OCI-LY1 (cell line): ENCODE measurements at regions not wholly inside any gene's neighbourhood (a gene's known extent, or its start where the extent isn't known, plus 50 kb on each side); places are given as distances from the start of the nearest gene placed in this dataset.

Experiments used
- H2AFZ ChIP-seq: fragments of 200-600 bp; sonication (generic), shearing (Covaris generic); 2 replicates; pipeline ENCODE4 v1.6.0; 2014; ENCODE audit warnings: antibody characterized with exemption, mild to moderate bottlenecking, low read length
- H3F3A ChIP-seq: fragments of 200-600 bp; sonication (generic), shearing (Covaris generic); 2 replicates; pipeline ENCODE4 v1.6.0; 2014; ENCODE audit warnings: mild to moderate bottlenecking, antibody characterized with exemption, low read length, moderate library complexity; ENCODE audit not compliant: insufficient read depth
- H3K27ac ChIP-seq: fragments of 200-600 bp; sonication (generic); 2 replicates; pipeline ENCODE4 v1.5.1; 2014; ENCODE audit warnings: low read length, mixed run types, mild to moderate bottlenecking, low read depth; ENCODE audit not compliant: poor library complexity, severe bottlenecking
- H3K27me3 ChIP-seq: fragments of 200-600 bp; sonication (generic); 2 replicates; pipeline ENCODE4 v1.6.0; 2014; ENCODE audit warnings: antibody characterized with exemption, mild to moderate bottlenecking, low read length, moderate library complexity; ENCODE audit not compliant: insufficient read depth
- H3K36me3 ChIP-seq: fragments of 200-600 bp; sonication (generic); 2 replicates; pipeline ENCODE4 v1.6.1; 2014; ENCODE audit warnings: mild to moderate bottlenecking, antibody characterized with exemption, low read length, moderate library complexity, mixed read lengths; ENCODE audit not compliant: insufficient read depth
- H3K4me1 ChIP-seq: fragments of 200-600 bp; sonication (generic); 2 replicates; pipeline ENCODE4 v1.5.1; 2014; ENCODE audit warnings: mild to moderate bottlenecking, low read length, moderate library complexity; ENCODE audit not compliant: insufficient read depth, severe bottlenecking
- H3K4me2 ChIP-seq: fragments of 200-600 bp; sonication (generic), shearing (Covaris generic); 2 replicates; pipeline ENCODE4 v1.6.1; 2014; ENCODE audit warnings: low read length
- H3K4me3 ChIP-seq: fragments of 200-600 bp; sonication (generic); 2 replicates; pipeline ENCODE4 v1.5.1; 2014; ENCODE audit warnings: low read length, low read depth, mild to moderate bottlenecking, mixed read lengths; ENCODE audit not compliant: poor library complexity, severe bottlenecking
- H3K79me2 ChIP-seq: fragments of 200-600 bp; shearing (Covaris generic); 2 replicates; pipeline ENCODE4 v1.6.1; 2016; ENCODE audit warnings: mixed run types, low read length, mixed read lengths; ENCODE audit not compliant: insufficient read depth
- H3K9ac ChIP-seq: fragments of 200-600 bp; sonication (generic), shearing (Covaris generic); 2 replicates; pipeline ENCODE4 v1.6.1; 2014; ENCODE audit warnings: mild to moderate bottlenecking, low read length, mixed read lengths
- H3K9me2 ChIP-seq: fragments of 200-600 bp; sonication (generic), shearing (Covaris generic); 2 replicates; pipeline ENCODE4 v1.6.1; 2014; ENCODE audit warnings: low read depth, mild to moderate bottlenecking, low read length, mixed read lengths
- H3K9me3 ChIP-seq: fragments of 200-600 bp; shearing (Covaris generic); 2 replicates; pipeline ENCODE4 v1.6.1; 2014; ENCODE audit warnings: low read length, mixed read lengths
- H4K20me1 ChIP-seq: fragments of 200-600 bp; sonication (generic), shearing (Covaris generic); 2 replicates; pipeline ENCODE4 v1.6.0; 2016; ENCODE audit warnings: mild to moderate bottlenecking, low read length; ENCODE audit not compliant: insufficient read depth
- EZH2 ChIP-seq: fragments of 200-600 bp; sonication (generic), shearing (Covaris generic); IDR thresholded peaks from 2 replicates; pipeline ENCODE4 v1.8.0; 2017; ENCODE audit warnings: borderline replicate concordance, mixed run types, mild to moderate bottlenecking, antibody characterized with exemption, low read length, moderate library complexity, mixed read lengths
- TF ChIP-seq, protein P1 (sequence below): fragments of 200-600 bp; sonication (generic), shearing (Covaris generic); IDR thresholded peaks from 2 replicates; pipeline ENCODE4 v1.5.1; 2017; ENCODE audit warnings: mild to moderate bottlenecking, antibody characterized with exemption, low read length, moderate library complexity, mixed read lengths

- Histone ChIP-seq H3K27me3 (no peaks in the 10 kb centered on the region), H3F3A (no peaks in the 10 kb centered on the region), H3K4me1 (no peaks in the 10 kb centered on the region), H3K9me3 (no peaks in the 10 kb centered on the region), H4K20me1 (no peaks in the 10 kb centered on the region), H3K4me2 (no peak overlapping the region), H2AFZ (no peak overlapping the region), H3K36me3 (no peaks in the 10 kb centered on the region), H3K4me3 (no peak overlapping the region), H3K9ac (no peak overlapping the region), H3K9me2 (no peaks in the 10 kb centered on the region), H3K27ac (no peak overlapping the region), H3K79me2 (no peaks in the 10 kb centered on the region)
- TF ChIP-seq, protein P1, sequence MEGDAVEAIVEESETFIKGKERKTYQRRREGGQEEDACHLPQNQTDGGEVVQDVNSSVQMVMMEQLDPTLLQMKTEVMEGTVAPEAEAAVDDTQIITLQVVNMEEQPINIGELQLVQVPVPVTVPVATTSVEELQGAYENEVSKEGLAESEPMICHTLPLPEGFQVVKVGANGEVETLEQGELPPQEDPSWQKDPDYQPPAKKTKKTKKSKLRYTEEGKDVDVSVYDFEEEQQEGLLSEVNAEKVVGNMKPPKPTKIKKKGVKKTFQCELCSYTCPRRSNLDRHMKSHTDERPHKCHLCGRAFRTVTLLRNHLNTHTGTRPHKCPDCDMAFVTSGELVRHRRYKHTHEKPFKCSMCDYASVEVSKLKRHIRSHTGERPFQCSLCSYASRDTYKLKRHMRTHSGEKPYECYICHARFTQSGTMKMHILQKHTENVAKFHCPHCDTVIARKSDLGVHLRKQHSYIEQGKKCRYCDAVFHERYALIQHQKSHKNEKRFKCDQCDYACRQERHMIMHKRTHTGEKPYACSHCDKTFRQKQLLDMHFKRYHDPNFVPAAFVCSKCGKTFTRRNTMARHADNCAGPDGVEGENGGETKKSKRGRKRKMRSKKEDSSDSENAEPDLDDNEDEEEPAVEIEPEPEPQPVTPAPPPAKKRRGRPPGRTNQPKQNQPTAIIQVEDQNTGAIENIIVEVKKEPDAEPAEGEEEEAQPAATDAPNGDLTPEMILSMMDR = no peak
- TF ChIP-seq EZH2 = no peak
These were observed 487.3 kb upstream of the ADAMTS5 start for GRCh38 chr21:27454234-27454633.

GRCh38 chr21:27451116-27451515, 484.2 kb upstream of the ADAMTS5 start:
- Histone ChIP-seq H3K9ac (no peak overlapping the region), H3K27me3 (no peaks in the 10 kb centered on the region), H2AFZ (no peak overlapping the region), H4K20me1 (no peaks in the 10 kb centered on the region), H3K9me2 (no peaks in the 10 kb centered on the region), H3K4me1 (no peaks in the 10 kb centered on the region), H3K4me2 (no peak overlapping the region), H3K9me3 (no peaks in the 10 kb centered on the region), H3K79me2 (no peaks in the 10 kb centered on the region), H3K4me3 (no peak overlapping the region), H3K27ac (no peak overlapping the region), H3F3A (no peaks in the 10 kb centered on the region), H3K36me3 (no peaks in the 10 kb centered on the region)
- TF ChIP-seq, protein P1 = no peak
- TF ChIP-seq EZH2 = no peak

DNA sequence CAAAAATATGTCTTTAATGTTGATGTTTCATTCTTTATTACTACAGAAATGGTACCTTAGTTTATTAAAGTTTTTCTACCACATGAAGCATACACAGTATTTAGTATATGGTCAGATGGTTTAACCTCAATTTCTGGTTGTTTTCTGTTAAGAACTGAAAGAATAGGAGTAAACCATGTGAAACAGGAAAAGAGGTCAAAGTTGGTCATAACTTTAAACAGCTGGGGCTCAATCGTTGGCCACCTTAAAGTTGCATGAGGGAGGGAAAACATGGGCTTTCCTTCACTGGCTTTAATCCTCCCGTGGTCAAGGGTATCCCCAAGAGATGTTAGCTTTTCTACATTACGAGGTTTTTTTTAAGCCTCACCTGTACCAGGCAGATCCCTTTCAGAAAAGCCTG, 483.3 kb upstream of the ADAMTS5 start:
- TF ChIP-seq, protein P1 = no peak
- no peak for TF ChIP-seq EZH2
- Histone ChIP-seq H2AFZ (no peak overlapping the region), H3K4me2 (no peak overlapping the region), H4K20me1 (no peaks in the 10 kb centered on the region), H3K27me3 (no peaks in the 10 kb centered on the region), H3K4me3 (no peak overlapping the region), H3K79me2 (no peaks in the 10 kb centered on the region), H3F3A (no peaks in the 10 kb centered on the region), H3K9me2 (no peaks in the 10 kb centered on the region), H3K9ac (no peak overlapping the region), H3K4me1 (no peaks in the 10 kb centered on the region), H3K27ac (no peak overlapping the region), H3K9me3 (no peaks in the 10 kb centered on the region), H3K36me3 (no peaks in the 10 kb centered on the region)
